ENCODE measurements at regions not wholly inside any gene's neighbourhood (a gene's known extent, or its start where the extent isn't known, plus 50 kb on each side); places are given as distances from the start of the nearest gene placed in this dataset.

GRCh38 chr1:98496256-98496995 lies 165.1 kb upstream of the SNX7 start:
- TF ChIP-seq POLR2A (IDR thresholded peaks at IDR 0.05): no peak
- no peak for TF ChIP-seq CTCF (IDR thresholded peaks at IDR 0.05)

Measured in adrenal gland (tissue), 5 donors.